Endothelial cell of umbilical vein (primary cell): ENCODE measurements at regions not wholly inside any gene's neighbourhood (a gene's known extent, or its start where the extent isn't known, plus 50 kb on each side); places are given as distances from the start of the nearest gene placed in this dataset.

Experiments
- BruUV-seq: library from RNA; stranded (reverse); fragments of 400-500 nt; replicated peaks from 2 replicates; lab custom pipeline; 2021; lab: Mats Ljungman, UMichigan
- CTCF ChIA-PET: fragments of 300-600, 350-600 bp; sonication (Branson Sonifier 250); formaldehyde crosslinking; loops from one replicate; lab custom pipeline; 2021; ENCODE audit warnings: antibody characterized with exemption, inconsistent platforms; lab: Charles Lee
- POLR2A ChIA-PET: fragments of 300-600, 350-600 bp; sonication (Branson Sonifier 250); formaldehyde crosslinking; loops from one replicate; lab custom pipeline; 2021; ENCODE audit warnings: antibody characterized with exemption, inconsistent platforms; lab: Charles Lee
- DNase-seq: peaks from one replicate; pipeline ENCODE4 v3.0.0-alpha.2; 2011; ENCODE audit warnings: low read depth, low spot score
- FAIRE-seq: peaks from 2 replicates; lab custom pipeline; 2011; peaks lifted over from hg19 to GRCh38; lab: Jason Lieb, UNC
- H2AFZ ChIP-seq: 2 replicates; pipeline ENCODE4 v1.6.0; 2012; ENCODE audit warnings: low read depth, low read length, control low read depth, inconsistent platforms
- H3K27ac ChIP-seq: 2 replicates; pipeline ENCODE4 v1.5.1; 2011; ENCODE audit warnings: low read depth, mild to moderate bottlenecking, control low read depth, low read length, moderate library complexity; ENCODE audit not compliant: insufficient read depth
- H3K27me3 ChIP-seq, 2 experiments: 2 replicates each; pipeline versions ENCODE4 v1.6.0 to v1.6.1; 2011; ENCODE audit warnings: low read length in 2 of 2, mixed read lengths in 1 of 2; ENCODE audit not compliant: control insufficient read depth in 2 of 2, insufficient read depth in 2 of 2
- H3K36me3 ChIP-seq, 2 experiments: 2 replicates in 1 of 2; 3 replicates in 1 of 2; pipeline ENCODE4 v1.5.1; 2011; ENCODE audit warnings: low read length in 2 of 2, mild to moderate bottlenecking in 1 of 2, moderate library complexity in 1 of 2; ENCODE audit not compliant: control insufficient read depth in 2 of 2, insufficient read depth in 2 of 2; ENCODE audit errors: extremely low read depth in 1 of 2
- H3K4me1 ChIP-seq: 3 replicates; pipeline ENCODE4 v1.5.1; 2011; ENCODE audit warnings: mild to moderate bottlenecking, low read length; ENCODE audit not compliant: control insufficient read depth, insufficient read depth; ENCODE audit errors: extremely low read depth
- H3K4me2 ChIP-seq: 2 replicates; pipeline ENCODE4 v1.6.1; 2011; ENCODE audit warnings: low read length, control low read depth, mixed read lengths; ENCODE audit not compliant: insufficient read depth
- H3K4me3 ChIP-seq, 3 experiments: fragments of 200-600 bp in 1 of 3; sonication (generic), shearing (Covaris generic) in 1 of 3; replicated peaks in 1 of 3; 2 replicates each; pipeline ENCODE4 v1.5.1; 2011 to 2016; ENCODE audit warnings: control low read depth in 3 of 3, low read length in 3 of 3, mild to moderate bottlenecking in 2 of 3, inconsistent platforms in 1 of 3, low read depth in 1 of 3, moderate library complexity in 1 of 3; ENCODE audit not compliant: insufficient read depth in 1 of 3
- H3K79me2 ChIP-seq: 2 replicates; pipeline ENCODE4 v1.6.0; 2012; ENCODE audit warnings: low read length, inconsistent platforms; ENCODE audit not compliant: control insufficient read depth, insufficient read depth
- H3K9ac ChIP-seq: replicated peaks from 2 replicates; pipeline ENCODE3; 2011; ENCODE audit warnings: low read length, control low read depth; ENCODE audit not compliant: insufficient read depth; ENCODE audit errors: extremely low read depth
- H3K9me1 ChIP-seq: replicated peaks from 3 replicates; pipeline ENCODE4 v1.6.0; 2011; ENCODE audit warnings: mild to moderate bottlenecking, low read length; ENCODE audit not compliant: control insufficient read depth, insufficient read depth; ENCODE audit errors: extremely low read depth
- H3K9me3 ChIP-seq: replicated peaks from 2 replicates; pipeline ENCODE4 v1.5.1; 2012; ENCODE audit warnings: low read length, inconsistent platforms; ENCODE audit not compliant: control insufficient read depth, insufficient read depth
- H4K20me1 ChIP-seq: replicated peaks from 2 replicates; pipeline ENCODE3; 2011; ENCODE audit warnings: mild to moderate bottlenecking, low read length; ENCODE audit not compliant: control insufficient read depth, insufficient read depth; ENCODE audit errors: extremely low read depth
- CTCF ChIP-seq, 2 donors: IDR thresholded peaks; 1 replicate in 1 of 2; 2 replicates in 1 of 2; pipeline ENCODE4 v1.5.1; 2011; ENCODE audit warnings: low read length in 2 of 2, mild to moderate bottlenecking in 2 of 2, moderate library complexity in 2 of 2, control low read depth in 1 of 2, inconsistent platforms in 1 of 2, low read depth in 1 of 2; ENCODE audit not compliant: insufficient read depth in 1 of 2; ENCODE audit errors: extremely low read depth in 1 of 2
- EZH2 ChIP-seq: IDR thresholded peaks from 2 replicates; pipeline ENCODE4 v1.6.1; 2012; ENCODE audit warnings: borderline replicate concordance, low read depth, mild to moderate bottlenecking, moderate library complexity, low read length, inconsistent platforms; ENCODE audit not compliant: severe bottlenecking
- FOS ChIP-seq: IDR thresholded peaks from 2 replicates; pipeline ENCODE4 v1.6.1; 2011; ENCODE audit warnings: mild to moderate bottlenecking, low read length, moderate library complexity, borderline replicate concordance; ENCODE audit not compliant: insufficient read depth
- GATA2 ChIP-seq: IDR thresholded peaks from 2 replicates; pipeline ENCODE4 v1.7.0; 2011; ENCODE audit warnings: low read depth, mild to moderate bottlenecking, moderate library complexity, mixed read lengths, low read length; ENCODE audit not compliant: insufficient read length, insufficient read depth
- JUN ChIP-seq: IDR thresholded peaks from 2 replicates; pipeline ENCODE4 v1.6.1; 2011; ENCODE audit warnings: borderline replicate concordance, low read depth; ENCODE audit not compliant: insufficient read length, insufficient read depth
- MAX ChIP-seq: IDR thresholded peaks from 2 replicates; pipeline ENCODE4 v1.6.1; 2011; ENCODE audit not compliant: insufficient read depth, insufficient read length
- MYC ChIP-seq: IDR thresholded peaks from one replicate; pipeline ENCODE4 v1.6.1; 2011; ENCODE audit warnings: mild to moderate bottlenecking, low read depth, low read length
- POLR2A ChIP-seq: IDR thresholded peaks from 2 replicates; pipeline ENCODE4 v1.6.1; 2012; ENCODE audit warnings: low read depth, mild to moderate bottlenecking, control low read depth, low read length
- POLR2AphosphoS5 ChIP-seq: IDR thresholded peaks from 2 replicates; pipeline ENCODE4 v1.6.1; 2012; ENCODE audit warnings: low read depth, mild to moderate bottlenecking, control low read depth, low read length, moderate library complexity; ENCODE audit not compliant: insufficient read depth
- dilution Hi-C: fragments of 300-500 bp; cut with MboI; formaldehyde crosslinking; loops from one replicate; pipeline ENCODE4 v1.15.0; 2019; ENCODE audit warnings: low sequenced_read_pairs; ENCODE audit not compliant: extremely low pct_ligation_motif_present
- intact Hi-C: fragments of 100-400 bp; cut with micrococcal nuclease; formaldehyde crosslinking; loops from one replicate; pipeline ENCODE4 v1.10.0; 2022

GRCh38 chr1:244234009-244234643 lies 183.0 kb downstream of the ZBTB18 start:
- no peak for FAIRE-seq

More at GRCh38 chr1:244234009-244234643, 183.0 kb downstream of the ZBTB18 start:
- Histone ChIP-seq H3K4me2 (no peak overlapping the region), H3K4me1 (peaks cover 16% of the 10 kb centered on the region), H2AFZ (no peak overlapping the region), H3K36me3 (no peaks in the 10 kb centered on the region), H3K9ac (no peak overlapping the region), H3K27ac (no peak overlapping the region), H3K27me3 (no peaks in the 10 kb centered on the region), H4K20me1 (no peaks in the 10 kb centered on the region), H3K9me3 (no peaks in the 10 kb centered on the region), H3K4me3 (no peak overlapping the region), H3K79me2 (no peaks in the 10 kb centered on the region), H3K9me1 (no peaks in the 10 kb centered on the region)
- no peak for TF ChIP-seq POLR2A
- TF ChIP-seq EZH2, result no peak
- no peak for TF ChIP-seq CTCF (IDR thresholded peaks at IDR 0.05; ENCODE audit: extremely low read depth in 1 of 2, insufficient read depth in 1 of 2, low read depth in 1 of 2, low read length in 2 of 2)
- no peak for TF ChIP-seq POLR2AphosphoS5
- TF ChIP-seq GATA2, result no peak
- TF ChIP-seq FOS, result no peak
- TF ChIP-seq JUN, result no peak
- TF ChIP-seq MYC, result no peak
- TF ChIP-seq MAX, result no peak
- dilution Hi-C loops (no loop called here), intact Hi-C loops (no loop called here)
- no TSS peak for BruUV-seq
- DNase-seq, result no peak
- ChIA-PET CTCF (no interaction called here), POLR2A (no interaction called here)
